NCI-H526 treated with DMSO at 0.1 percent for 48 hours (cell line): ENCODE measurements at regions not wholly inside any gene's neighbourhood (a gene's known extent, or its start where the extent isn't known, plus 50 kb on each side); places are given as distances from the start of the nearest gene placed in this dataset.

Experiments
- DNase-seq: peaks from one replicate; lab custom pipeline; 2025; lab: John Stamatoyannopoulos, UW

DNA sequence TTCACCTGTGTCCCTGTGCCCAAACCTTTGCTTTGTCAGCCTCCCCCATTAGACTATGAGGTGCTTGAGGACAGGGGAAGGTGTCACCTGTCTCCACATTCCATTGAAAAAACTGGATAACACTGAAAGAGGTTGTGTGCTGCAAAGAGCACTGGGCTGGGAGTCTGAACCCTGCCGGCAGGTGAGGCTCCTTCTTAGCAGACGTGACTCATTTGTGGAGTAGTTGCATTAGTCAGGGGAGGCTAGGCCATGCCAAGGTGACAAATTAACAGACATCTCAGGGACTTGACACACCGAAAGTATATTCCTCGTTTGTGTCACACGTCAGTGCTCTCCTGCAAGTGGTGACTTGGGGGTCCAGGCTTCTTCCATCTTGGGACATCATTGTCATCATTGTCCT, 95.9 kb upstream of the STX18 start:
- no peak for DNase-seq

DNA sequence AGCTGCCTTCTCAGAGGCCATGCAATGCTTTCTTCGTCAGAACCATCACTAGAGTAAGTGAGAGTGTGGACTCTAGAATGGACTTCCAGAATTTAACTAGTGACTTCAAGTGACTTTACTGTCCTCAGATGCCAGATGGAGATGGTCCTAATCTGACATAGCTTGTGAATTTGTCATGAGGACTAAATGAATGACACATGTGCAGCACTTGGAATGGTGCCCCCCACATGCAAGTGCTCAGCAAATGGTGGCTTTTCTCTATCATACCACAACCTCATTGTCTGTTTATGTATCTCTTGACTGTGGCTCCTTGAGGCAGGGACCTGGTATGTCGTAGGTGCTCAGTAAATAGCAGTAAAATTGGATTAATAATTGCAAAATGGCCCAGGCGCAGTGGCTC, 91.6 kb upstream of the STX18 start:
- no peak for DNase-seq

DNA sequence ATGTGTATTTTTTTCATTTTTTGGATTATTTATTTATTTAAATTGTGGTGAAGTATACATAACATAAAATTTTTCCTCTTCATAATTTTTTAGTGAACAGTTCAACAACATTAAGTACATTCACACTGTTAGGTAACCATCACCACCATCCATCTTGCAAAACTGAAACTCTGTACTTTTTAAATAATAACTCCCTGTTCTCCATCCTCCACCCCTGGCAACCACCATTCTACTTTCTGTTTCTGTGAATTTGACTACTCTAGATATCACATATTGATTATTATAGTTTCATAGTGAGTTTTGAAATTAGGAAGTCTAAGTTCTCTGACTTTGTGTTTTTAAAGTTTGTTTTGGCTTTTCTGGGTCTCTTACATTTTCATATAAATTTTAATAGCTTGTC, 89.3 kb upstream of the STX18 start:
- no peak for DNase-seq

DNA sequence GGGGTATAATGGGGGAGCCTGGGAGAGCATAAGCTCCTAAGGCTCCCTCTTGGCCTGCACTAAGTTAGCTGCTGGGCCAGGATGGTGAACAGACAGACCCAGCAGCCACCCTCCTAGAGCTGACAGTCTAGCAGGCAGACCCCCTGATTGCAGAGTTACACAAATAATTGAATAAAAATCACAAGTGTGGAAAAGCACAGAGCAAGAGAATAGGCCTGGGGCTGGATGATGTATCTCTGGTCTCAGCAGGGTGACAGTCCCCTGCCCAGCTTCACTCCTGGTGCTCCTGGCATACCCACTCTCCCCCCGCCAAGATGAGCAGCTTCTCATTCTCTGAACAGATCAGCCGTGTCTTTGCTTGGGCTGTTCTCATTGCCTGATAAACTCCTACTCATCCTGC, 86.1 kb upstream of the STX18 start:
- no peak for DNase-seq

DNA sequence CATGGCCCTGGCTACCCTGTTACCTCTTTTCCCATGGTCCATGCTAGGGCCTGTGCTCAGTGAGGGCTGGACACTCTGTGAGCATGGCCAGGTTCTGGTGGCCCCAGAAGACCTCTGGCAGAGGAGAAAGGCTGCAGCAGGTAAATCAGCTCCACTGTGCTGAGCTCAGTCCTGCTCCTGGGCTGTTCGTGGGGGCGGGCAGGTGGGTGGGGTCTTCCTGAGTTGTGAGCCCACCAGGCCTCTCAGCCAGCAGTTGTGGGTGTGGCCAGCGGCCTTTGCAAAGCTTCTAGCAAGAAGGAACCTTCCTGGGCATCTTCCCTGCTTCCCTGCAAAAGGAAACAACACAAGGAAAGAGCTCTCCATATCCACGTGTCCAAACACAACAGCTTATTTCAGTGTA, 85.3 kb upstream of the STX18 start:
- DNase-seq = no peak

DNA sequence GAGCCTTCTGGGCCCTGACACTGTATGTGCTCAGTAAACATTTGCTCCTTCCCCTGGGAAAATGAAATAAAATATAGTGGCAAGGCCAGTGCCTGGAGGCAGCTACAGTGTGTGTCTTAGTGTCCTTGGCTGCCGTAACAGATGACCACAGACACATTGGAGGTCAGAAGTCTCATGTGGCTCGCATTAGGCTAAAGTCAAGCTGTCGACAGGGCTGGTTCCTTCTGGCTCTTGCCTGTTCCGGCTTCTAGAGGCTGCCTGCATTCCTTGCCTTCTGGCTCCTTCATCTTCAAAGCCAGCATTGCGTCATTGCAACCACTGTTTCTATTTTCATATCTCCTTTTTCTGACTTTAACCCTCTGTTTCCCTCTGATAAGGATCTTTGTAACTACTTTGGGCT, 83.6 kb upstream of the STX18 start:
- no peak for DNase-seq

- no peak for DNase-seq
Observed at GRCh38 chr4:4624276-4624897, 82.5 kb upstream of the STX18 start.

DNA sequence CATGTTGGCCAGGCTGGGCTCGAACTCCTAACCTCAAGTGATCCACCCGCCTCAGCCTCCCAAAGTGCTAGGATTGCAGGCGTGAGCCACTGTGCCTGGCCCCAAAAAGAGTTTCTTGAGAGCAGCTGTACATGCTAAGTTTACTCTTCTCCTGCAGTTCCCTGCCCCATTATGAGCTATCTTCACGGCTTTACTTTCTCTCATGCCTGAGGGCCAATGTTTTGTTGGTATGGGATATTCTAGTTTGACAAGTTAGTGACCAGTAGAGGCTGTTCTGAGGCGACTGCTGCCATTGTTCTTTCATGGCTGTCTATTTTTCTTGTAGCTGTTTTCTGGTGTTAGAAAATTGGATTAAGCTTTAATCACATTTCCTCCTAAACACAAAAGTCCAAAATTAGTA, 78.0 kb upstream of the STX18 start:
- DNase-seq = no peak

- no peak for DNase-seq
Observed at GRCh38 chr4:4618847-4619246, 77.0 kb upstream of the STX18 start.

DNA sequence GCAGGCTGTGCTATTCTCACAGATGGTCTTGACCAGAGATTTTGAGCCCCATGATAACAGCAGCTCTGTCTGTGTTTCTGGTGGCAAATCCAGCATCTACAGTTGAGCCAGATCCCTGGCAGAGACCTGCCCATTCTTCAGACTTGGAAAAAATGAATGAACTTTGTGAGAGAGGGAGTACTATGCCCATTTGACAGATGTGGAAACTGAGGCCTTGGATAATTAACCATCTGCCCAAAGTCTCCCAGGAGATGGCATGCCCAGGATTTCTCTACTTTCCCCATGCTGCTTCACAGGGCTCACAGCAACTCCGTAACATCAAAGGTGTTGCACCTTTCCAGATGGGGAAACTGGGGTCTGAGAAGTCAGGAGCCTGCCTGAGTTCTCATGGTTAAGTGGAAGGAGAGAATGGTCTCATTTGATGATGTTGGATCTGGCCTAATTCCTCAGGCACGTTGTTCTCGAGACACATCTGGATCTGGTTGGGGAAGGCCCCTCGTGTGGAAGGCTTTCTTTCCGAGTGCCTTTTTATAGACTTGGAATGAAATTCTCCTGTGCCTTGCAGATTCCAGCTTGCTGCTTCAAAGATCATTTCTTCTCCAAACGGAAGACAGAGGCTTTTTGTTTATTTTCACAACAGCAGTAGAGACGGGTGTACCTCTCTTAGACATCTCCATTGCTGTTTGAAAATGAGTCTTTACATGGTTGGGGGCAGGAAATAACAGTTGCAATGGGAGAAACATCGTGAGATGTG, 73.3 kb upstream of the STX18 start:
- no peak for DNase-seq

- DNase-seq = no peak
Observed at GRCh38 chr4:4613641-4614286, 71.9 kb upstream of the STX18 start.

- no peak for DNase-seq
Observed at GRCh38 chr4:4613126-4613465, 71.2 kb upstream of the STX18 start.

GRCh38 chr4:4610672-4611071, 68.8 kb upstream of the STX18 start:
- DNase-seq = no peak

- DNase-seq = no peak
Observed at GRCh38 chr4:4609622-4610334, 67.9 kb upstream of the STX18 start.

DNA sequence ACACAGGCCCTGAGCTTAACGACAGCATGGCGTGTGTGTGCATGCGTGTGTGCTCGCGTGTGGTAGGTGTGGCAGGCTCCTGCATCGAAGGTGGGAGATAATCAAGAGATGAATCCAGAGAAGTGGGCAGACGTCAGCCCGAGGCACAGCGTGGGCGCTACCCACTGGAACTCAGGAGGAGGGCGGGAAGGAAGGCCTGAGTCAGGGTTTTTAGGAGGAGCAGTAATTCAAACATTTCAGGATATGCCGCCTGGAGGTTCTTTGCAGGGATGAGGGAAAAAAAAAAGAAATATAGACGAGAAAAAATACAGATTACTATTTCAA, 66.3 kb upstream of the STX18 start:
- DNase-seq = no peak

DNA sequence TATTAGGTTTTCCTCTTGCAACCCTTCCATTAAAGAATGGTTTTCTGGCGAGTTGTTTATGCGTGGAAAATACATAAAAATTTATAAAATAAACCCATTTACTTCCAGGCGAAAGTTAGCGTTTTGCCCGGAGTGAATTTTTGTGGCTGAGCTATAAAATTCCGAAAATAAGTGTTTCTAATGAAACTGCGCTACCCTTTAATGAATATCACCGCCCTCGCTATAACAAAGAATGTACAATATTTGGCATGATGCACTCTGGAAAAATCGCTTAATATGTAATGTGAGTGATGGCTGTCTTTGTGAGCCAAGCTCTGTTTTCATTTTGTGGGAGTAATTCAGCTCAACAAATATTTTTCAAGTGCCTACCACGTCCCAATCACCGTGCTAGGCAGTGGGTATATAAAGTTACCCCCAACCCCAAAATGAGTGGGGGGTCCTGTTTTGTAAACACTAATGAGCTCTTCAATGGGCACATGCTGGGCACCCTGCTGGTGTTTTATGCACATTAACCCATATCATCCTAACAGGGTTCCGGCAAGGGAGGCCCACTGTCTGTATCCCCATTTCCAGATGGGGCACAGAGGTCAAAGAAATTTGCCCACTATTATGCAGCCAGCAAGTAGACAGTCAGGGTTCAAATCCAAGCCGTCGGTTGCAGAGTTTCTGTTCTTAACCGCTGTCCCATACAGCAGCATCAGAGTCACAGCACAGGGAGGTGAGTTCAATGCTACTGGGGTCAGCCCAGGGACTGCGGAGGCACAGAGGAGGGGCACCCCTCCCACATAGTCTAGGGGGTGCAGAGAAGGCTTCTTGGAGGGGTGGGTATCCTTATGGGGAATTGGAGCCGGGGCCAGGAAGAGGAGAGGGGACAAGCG, 65.7 kb upstream of the STX18 start:
- no peak for DNase-seq

DNA sequence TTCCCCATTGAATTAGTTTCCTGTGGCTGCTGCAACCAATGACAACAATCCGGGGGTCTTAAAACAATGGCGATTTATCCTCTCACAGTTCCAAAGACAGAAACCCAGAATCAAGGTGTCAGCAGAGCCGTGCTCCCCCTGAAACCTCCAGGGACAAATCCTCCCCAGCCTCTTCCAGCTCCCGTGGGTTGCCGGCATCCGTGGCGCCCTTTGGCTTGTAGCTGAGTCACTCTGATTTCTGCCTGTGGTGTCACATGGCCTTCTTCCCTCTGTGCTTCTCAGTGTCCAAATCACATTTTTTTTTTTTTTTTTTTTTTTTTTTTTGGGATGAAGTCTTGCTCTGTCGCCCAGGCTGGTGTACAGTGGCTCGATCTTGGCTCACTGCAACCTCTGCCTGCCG, 64.5 kb upstream of the STX18 start:
- DNase-seq = no peak

GRCh38 chr4:4605849-4606248, 64.0 kb upstream of the STX18 start:
- no peak for DNase-seq

GRCh38 chr4:4603592-4603991, 61.7 kb upstream of the STX18 start:
- DNase-seq = no peak

GRCh38 chr4:4603067-4603466, 61.2 kb upstream of the STX18 start:
- no peak for DNase-seq

DNA sequence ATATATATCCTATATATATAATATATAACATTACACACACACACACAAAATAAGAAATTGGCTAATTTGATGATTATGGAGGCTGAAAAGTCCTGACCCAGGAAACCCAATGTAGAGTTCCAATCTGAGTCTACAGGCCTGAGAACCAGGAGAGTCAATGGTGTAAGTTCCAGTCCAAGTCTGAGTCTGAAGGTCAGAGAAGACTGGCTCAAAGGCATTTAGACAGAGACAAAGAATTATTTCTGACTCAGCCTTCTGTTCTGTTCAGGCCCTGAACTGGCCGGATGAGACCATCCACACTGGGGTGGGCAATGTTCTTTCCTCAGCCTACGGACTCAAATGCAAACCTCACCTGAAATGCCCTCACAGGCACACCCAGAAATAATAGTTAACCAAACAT, 60.6 kb upstream of the STX18 start:
- DNase-seq = no peak

- no peak for DNase-seq
Observed at GRCh38 chr4:4601803-4602369, 60.0 kb upstream of the STX18 start.
